ENCODE measurements at regions not wholly inside any gene's neighbourhood (a gene's known extent, or its start where the extent isn't known, plus 50 kb on each side); places are given as distances from the start of the nearest gene placed in this dataset.

GRCh38 chr6:48834706-48835105, 628.3 kb downstream of the MMUT start:
- TF ChIP-seq, protein P1, sequence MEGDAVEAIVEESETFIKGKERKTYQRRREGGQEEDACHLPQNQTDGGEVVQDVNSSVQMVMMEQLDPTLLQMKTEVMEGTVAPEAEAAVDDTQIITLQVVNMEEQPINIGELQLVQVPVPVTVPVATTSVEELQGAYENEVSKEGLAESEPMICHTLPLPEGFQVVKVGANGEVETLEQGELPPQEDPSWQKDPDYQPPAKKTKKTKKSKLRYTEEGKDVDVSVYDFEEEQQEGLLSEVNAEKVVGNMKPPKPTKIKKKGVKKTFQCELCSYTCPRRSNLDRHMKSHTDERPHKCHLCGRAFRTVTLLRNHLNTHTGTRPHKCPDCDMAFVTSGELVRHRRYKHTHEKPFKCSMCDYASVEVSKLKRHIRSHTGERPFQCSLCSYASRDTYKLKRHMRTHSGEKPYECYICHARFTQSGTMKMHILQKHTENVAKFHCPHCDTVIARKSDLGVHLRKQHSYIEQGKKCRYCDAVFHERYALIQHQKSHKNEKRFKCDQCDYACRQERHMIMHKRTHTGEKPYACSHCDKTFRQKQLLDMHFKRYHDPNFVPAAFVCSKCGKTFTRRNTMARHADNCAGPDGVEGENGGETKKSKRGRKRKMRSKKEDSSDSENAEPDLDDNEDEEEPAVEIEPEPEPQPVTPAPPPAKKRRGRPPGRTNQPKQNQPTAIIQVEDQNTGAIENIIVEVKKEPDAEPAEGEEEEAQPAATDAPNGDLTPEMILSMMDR (IDR thresholded peaks at IDR 0.05) = no peak
- intact Hi-C loops (cut with DNase I) = no loop called here

DNA sequence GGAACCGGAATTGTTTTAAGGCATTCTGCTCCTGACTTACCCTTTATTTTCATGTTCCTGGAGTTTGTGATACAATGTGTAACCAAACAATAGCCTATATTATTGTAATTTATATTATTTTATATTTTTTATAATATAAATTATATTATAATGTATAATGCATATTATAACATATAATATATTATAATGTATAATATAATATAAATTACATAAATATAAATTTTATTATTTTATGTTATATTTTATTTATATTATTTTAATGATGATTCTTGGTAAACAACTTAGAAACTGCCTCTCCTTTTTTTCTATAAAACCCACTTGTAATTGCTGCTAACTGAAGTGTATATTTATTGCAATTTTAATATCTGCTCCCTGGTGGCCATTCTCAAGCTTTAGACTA, 629.1 kb downstream of the MMUT start:
- no peak overlapping the region for H3K4me3 ChIP-seq
- no peaks in the 10 kb centered on the region for H3K9me3 ChIP-seq
- intact Hi-C loops (cut with DNase I) = no loop called here
- no peak overlapping the region for H3K27ac ChIP-seq
- DNase-seq = no peak
- H3K36me3 ChIP-seq = no peaks in the 10 kb centered on the region
- TF ChIP-seq, protein P1 (IDR thresholded peaks at IDR 0.05) = no peak
- H3K4me1 ChIP-seq = no peaks in the 10 kb centered on the region
- H3K27me3 ChIP-seq = no peaks in the 10 kb centered on the region
- H3K9ac ChIP-seq (ENCODE audit: low read depth in 2 of 2, low read length in 2 of 2) = no peak overlapping the region

More at GRCh38 chr6:48834706-48835105, 628.3 kb downstream of the MMUT start:
- H3K36me3 ChIP-seq = no peaks in the 10 kb centered on the region
- no peak overlapping the region for H3K27ac ChIP-seq
- H3K9me3 ChIP-seq = no peaks in the 10 kb centered on the region
- no peak overlapping the region for H3K9ac ChIP-seq (ENCODE audit: low read depth in 2 of 2, low read length in 2 of 2)
- H3K4me3 ChIP-seq = no peak overlapping the region
- H3K4me1 ChIP-seq = no peaks in the 10 kb centered on the region
- no peaks in the 10 kb centered on the region for H3K27me3 ChIP-seq
- DNase-seq = no peak

DNA sequence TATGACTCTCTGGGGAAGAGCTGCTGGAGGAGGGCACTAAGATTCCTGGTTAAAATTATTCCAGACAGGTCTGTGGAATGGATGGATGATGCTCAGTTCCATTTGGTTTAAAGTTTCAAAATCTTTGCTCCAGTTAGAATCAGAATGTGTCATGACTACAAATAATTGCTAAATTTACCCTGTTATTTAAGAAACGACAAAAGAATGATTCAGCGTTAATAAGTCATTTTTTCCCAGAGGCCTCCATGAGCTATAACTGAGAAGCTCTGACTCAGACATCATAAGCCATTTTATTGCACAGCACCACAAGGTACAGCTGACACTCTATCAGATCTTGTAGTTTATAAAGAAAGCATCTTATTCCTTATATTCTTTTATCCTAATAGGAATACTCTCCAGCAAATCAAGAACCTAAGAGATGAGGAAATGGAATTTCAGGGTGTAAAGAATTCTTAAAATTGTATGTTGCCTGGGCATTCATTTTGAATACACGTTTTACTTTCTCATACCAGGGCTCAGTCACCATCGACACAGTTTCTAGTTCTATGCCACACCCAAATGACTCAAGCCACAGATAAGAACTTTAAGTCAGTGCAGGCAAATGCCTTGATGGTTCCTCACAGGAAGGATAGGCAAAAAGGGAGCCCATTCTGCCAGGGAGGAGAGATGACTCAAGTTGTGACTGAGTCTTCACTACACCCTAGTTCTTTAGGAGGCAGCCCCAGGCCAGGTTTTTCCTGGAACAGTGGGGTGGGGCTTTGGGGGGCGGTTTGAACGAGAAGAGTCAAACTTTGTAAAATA, 636.0 kb downstream of the MMUT start:
- Histone ChIP-seq H3K36me3 (no peaks in the 10 kb centered on the region), H3K4me1 (no peaks in the 10 kb centered on the region), H3K4me3 (no peak overlapping the region), H3K27me3 (no peaks in the 10 kb centered on the region), H3K9ac (ENCODE audit: low read depth in 2 of 2, low read length in 2 of 2) (no peak overlapping the region), H3K27ac (peak overlapping the region; percentile 58), H3K9me3 (no peaks in the 10 kb centered on the region)
- intact Hi-C loops (cut with DNase I) = no loop called here
- TF ChIP-seq, protein P1 (IDR thresholded peaks at IDR 0.05) = no peak
- DNase-seq = peak; percentile 41

GRCh38 chr6:48826152-48826515, 636.9 kb downstream of the MMUT start:
- no peak overlapping the region for H3K9ac ChIP-seq (ENCODE audit: low read depth in 2 of 2, low read length in 2 of 2)
- TF ChIP-seq, protein P1 (IDR thresholded peaks at IDR 0.05) = no peak
- no peak for DNase-seq
- no peaks in the 10 kb centered on the region for H3K4me1 ChIP-seq
- H3K27me3 ChIP-seq = no peaks in the 10 kb centered on the region
- H3K27ac ChIP-seq = no peak overlapping the region
- H3K36me3 ChIP-seq = no peaks in the 10 kb centered on the region
- intact Hi-C loops (cut with DNase I) = no loop called here
- no peaks in the 10 kb centered on the region for H3K9me3 ChIP-seq
- H3K4me3 ChIP-seq = no peak overlapping the region

GRCh38 chr6:48825501-48826151, 637.4 kb downstream of the MMUT start:
- Histone ChIP-seq H3K9ac (ENCODE audit: low read depth in 2 of 2, low read length in 2 of 2) (no peak overlapping the region), H3K4me3 (no peak overlapping the region), H3K4me1 (no peaks in the 10 kb centered on the region), H3K9me3 (no peaks in the 10 kb centered on the region), H3K36me3 (no peaks in the 10 kb centered on the region), H3K27me3 (no peaks in the 10 kb centered on the region), H3K27ac (no peak overlapping the region)
- TF ChIP-seq, protein P1 (IDR thresholded peaks at IDR 0.05) = no peak
- intact Hi-C loops (cut with DNase I) = no loop called here
- no peak for DNase-seq

All from colonic mucosa (tissue), 4 donors.